ENCODE measurements at regions not wholly inside any gene's neighbourhood (a gene's known extent, or its start where the extent isn't known, plus 50 kb on each side); places are given as distances from the start of the nearest gene placed in this dataset.
"Not testable (repeated sequence)": the region's sequence is repeated elsewhere in the genome, so short reads cannot be mapped to it uniquely, and the experiment has no call there.

DNA sequence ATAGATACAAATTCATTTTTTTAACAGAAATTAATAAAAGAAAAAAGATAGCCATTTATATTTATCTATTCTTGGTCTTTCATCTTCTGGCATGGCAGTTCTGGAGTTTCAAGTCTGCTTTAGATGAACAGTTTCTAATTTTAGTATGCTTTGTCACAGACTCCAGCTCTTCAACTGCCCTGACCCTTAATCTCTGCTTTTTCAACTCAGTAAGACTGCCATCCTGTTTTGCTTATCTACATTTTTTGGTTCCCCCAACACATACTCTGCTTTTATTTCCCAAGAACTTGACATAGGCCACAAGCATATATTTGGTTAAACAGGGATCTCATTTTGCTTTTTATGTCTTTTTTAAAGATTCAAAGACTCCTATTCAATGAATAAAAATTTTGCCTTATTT, 309.3 kb upstream of the KCND2 start:
- TF ChIP-seq FOXP2 (optimal IDR thresholded peaks at IDR 0.05; ENCODE audit: control extremely low read depth, extremely low read length, insufficient read depth): no peak
- TF ChIP-seq EZH2 (IDR thresholded peaks at IDR 0.05): no peak
- TF ChIP-seq POLR2AphosphoS5 (IDR thresholded peaks at IDR 0.05; ENCODE audit: borderline replicate concordance, low read depth, low read length): no peak
- no peak overlapping the region for H3K27ac ChIP-seq
- no peaks in the 10 kb centered on the region for H3K9me3 ChIP-seq (ENCODE audit: low read depth, low read length)
- H3K9ac ChIP-seq (ENCODE audit: insufficient read length): no peak overlapping the region
- H3K4me3 ChIP-seq: no peak overlapping the region
- H3K36me3 ChIP-seq (ENCODE audit: insufficient read depth, low read length): no peaks in the 10 kb centered on the region
- DNase-seq (ENCODE audit: low read depth, low spot score): no peak

GRCh38 chr7:119964065-119964464, 308.9 kb upstream of the KCND2 start:
- H3K27ac ChIP-seq: no peak overlapping the region
- TF ChIP-seq EZH2 (IDR thresholded peaks at IDR 0.05) (no peak), POLR2AphosphoS5 (IDR thresholded peaks at IDR 0.05; ENCODE audit: borderline replicate concordance, low read depth, low read length) (no peak), FOXP2 (optimal IDR thresholded peaks at IDR 0.05; ENCODE audit: control extremely low read depth, extremely low read length, insufficient read depth) (no peak)
- H3K4me3 ChIP-seq: no peak overlapping the region
- no peak overlapping the region for H3K9ac ChIP-seq (ENCODE audit: insufficient read length)
- H3K9me3 ChIP-seq (ENCODE audit: low read depth, low read length): no peaks in the 10 kb centered on the region
- no peaks in the 10 kb centered on the region for H3K36me3 ChIP-seq (ENCODE audit: insufficient read depth, low read length)
- DNase-seq (ENCODE audit: low read depth, low spot score): no peak

DNA sequence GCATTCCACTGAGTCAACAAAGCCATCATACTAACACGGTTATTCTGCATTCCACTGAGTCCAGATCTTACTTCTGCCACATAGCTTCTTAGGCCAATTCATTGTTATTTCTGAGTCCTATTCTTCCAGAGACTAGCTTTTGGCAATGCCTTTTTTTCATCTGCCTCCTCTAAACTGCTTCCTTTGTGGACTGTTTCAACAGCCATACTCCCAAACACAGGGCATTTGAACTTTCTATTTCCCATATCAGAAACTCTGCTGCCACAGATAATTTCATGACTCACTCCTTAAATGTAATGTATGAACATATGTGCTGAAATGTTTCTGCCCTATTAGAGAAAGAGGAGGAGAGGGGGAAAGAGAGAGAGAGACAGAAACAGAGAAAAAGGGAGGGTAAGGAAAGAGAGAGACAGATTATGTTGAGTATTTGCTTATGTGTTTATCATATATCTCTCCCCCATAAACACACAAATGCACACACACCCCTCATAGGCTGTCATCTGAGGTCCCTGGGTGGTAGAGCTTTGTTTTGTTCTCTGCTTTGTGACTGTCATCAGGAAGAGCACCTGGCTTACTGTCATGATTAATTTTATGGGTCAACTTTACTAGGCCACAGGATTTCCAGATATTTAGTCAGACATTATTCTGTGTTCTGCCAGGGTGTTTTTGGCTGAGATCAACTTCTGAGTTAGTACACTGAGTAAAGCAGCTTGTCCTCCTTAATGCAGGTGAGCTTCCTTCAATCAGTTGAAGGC, 308.0 kb upstream of the KCND2 start:
- no peak for DNase-seq (ENCODE audit: low read depth, low spot score)
- no peaks in the 10 kb centered on the region for H3K9me3 ChIP-seq (ENCODE audit: low read depth, low read length)
- no peak for TF ChIP-seq EZH2 (IDR thresholded peaks at IDR 0.05)
- no peak for TF ChIP-seq FOXP2 (optimal IDR thresholded peaks at IDR 0.05; ENCODE audit: control extremely low read depth, extremely low read length, insufficient read depth)
- no peak for TF ChIP-seq POLR2AphosphoS5 (IDR thresholded peaks at IDR 0.05; ENCODE audit: borderline replicate concordance, low read depth, low read length)
- no peaks in the 10 kb centered on the region for H3K36me3 ChIP-seq (ENCODE audit: insufficient read depth, low read length)
- H3K9ac ChIP-seq (ENCODE audit: insufficient read length): no peak overlapping the region
- H3K4me3 ChIP-seq: no peak overlapping the region
- no peak overlapping the region for H3K27ac ChIP-seq

DNA sequence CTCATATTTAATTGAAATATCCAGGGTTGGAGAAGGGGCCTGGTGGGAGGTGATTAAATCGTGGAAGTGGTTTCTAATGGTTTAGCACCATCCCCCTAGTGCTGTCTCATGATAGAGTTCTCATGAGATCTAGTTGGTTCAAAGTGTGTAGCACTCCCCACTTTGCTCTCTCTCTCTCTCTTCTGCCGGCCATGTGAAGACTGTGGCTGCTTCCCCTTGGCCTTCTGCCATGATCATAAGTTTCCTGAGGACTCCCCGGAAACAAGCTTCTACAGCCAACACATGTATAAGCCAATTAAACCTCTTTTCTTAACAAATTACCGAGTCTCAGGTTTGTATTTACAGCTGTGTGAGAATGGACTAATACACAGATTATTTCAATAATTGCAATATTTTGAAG, 305.8 kb upstream of the KCND2 start:
- no peak for DNase-seq (ENCODE audit: low read depth, low spot score)
- Histone ChIP-seq H3K9ac (ENCODE audit: insufficient read length) (no peak overlapping the region), H3K36me3 (ENCODE audit: insufficient read depth, low read length) (no peaks in the 10 kb centered on the region), H3K4me3 (no peak overlapping the region), H3K9me3 (ENCODE audit: low read depth, low read length) (no peaks in the 10 kb centered on the region), H3K27ac (no peak overlapping the region)
- TF ChIP-seq POLR2AphosphoS5 (IDR thresholded peaks at IDR 0.05; ENCODE audit: borderline replicate concordance, low read depth, low read length): no peak
- TF ChIP-seq FOXP2 (optimal IDR thresholded peaks at IDR 0.05; ENCODE audit: control extremely low read depth, extremely low read length, insufficient read depth): no peak
- TF ChIP-seq EZH2 (IDR thresholded peaks at IDR 0.05): no peak

DNA sequence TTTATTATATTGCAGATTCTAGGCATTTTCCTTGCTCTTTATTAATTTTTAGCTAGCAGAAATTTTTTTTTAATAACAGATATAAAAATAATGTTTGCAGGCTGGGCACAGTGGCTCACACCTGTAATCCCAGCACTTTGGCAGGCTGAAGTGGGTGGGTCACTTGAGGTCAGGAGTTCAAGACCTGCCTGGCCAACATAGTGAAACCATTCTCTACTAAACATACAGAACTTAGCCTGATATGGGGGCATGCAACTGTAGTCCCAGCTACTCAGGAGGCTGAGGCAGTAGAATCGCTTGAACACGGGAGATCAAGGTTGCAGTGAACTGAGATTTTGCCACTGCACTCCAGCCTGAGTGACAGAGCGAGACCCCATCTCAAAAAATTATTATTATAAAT, 304.6 kb upstream of the KCND2 start:
- H3K36me3 ChIP-seq (ENCODE audit: insufficient read depth, low read length); DNase-seq (ENCODE audit: low read depth, low spot score); H3K4me3 ChIP-seq; H3K9me3 ChIP-seq (ENCODE audit: low read depth, low read length); H3K27ac ChIP-seq; H3K9ac ChIP-seq (ENCODE audit: insufficient read length): not testable (repeated sequence)

DNA sequence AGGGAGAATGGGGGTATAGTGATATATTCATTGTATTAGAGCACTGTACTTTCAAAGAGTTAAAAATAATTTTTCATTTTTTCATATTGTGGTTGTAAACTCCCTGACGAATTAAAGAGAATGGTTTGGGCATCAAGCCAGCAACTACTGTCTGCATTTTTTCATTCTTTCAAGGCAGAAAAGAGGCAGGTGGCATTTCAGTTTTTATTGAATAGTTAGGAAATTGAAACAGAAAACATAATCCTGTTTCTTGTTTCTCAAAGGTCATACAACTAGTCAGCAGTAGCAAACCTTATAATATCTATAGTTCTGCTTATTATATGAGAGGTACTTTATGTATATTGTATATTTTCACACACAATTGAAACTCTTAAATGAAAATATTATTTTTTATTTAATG, 303.9 kb upstream of the KCND2 start:
- peak; percentile 39 for DNase-seq (ENCODE audit: low read depth, low spot score)
- no peaks in the 10 kb centered on the region for H3K36me3 ChIP-seq (ENCODE audit: insufficient read depth, low read length)

DNA sequence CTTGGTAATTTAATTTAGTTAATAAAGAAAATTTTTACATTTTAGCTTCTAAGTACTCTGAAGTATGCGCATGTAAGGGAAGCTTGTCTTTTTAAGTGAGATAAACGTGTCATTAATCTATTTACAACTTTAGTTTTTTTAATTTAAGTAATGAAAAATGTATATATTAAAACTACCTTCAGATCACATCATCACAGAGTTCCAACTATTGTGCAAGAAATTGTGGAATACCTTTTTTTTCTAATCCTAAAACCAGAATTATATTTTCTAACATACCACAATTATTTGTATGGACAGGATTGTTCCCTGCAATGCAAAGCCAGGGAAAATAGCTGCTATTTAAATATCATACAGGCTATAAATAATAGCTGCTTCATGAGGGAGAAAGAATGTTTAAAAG, 303.2 kb upstream of the KCND2 start:
- Histone ChIP-seq H3K27ac (no peak overlapping the region), H3K4me3 (no peak overlapping the region), H3K36me3 (ENCODE audit: insufficient read depth, low read length) (no peaks in the 10 kb centered on the region), H3K9me3 (ENCODE audit: low read depth, low read length) (no peaks in the 10 kb centered on the region), H3K9ac (ENCODE audit: insufficient read length) (no peak overlapping the region)
- no peak for TF ChIP-seq FOXP2 (optimal IDR thresholded peaks at IDR 0.05; ENCODE audit: control extremely low read depth, extremely low read length, insufficient read depth)
- no peak for TF ChIP-seq POLR2AphosphoS5 (IDR thresholded peaks at IDR 0.05; ENCODE audit: borderline replicate concordance, low read depth, low read length)
- TF ChIP-seq EZH2 (IDR thresholded peaks at IDR 0.05): no peak
- no peak for DNase-seq (ENCODE audit: low read depth, low spot score)

More for the DNA sequence above, 303.9 kb upstream of the KCND2 start:
- H3K9ac ChIP-seq (ENCODE audit: insufficient read length): no peak overlapping the region
- no peaks in the 10 kb centered on the region for H3K9me3 ChIP-seq (ENCODE audit: low read depth, low read length)
- H3K4me3 ChIP-seq: no peak overlapping the region
- no peak overlapping the region; the same call in 1 of the 2 replicates for H3K27ac ChIP-seq
- TF ChIP-seq EZH2 (IDR thresholded peaks at IDR 0.05) (no peak), POLR2AphosphoS5 (IDR thresholded peaks at IDR 0.05; ENCODE audit: borderline replicate concordance, low read depth, low read length) (no peak), FOXP2 (optimal IDR thresholded peaks at IDR 0.05; ENCODE audit: control extremely low read depth, extremely low read length, insufficient read depth) (no peak)

- Histone ChIP-seq H3K36me3 (ENCODE audit: insufficient read depth, low read length) (no peaks in the 10 kb centered on the region), H3K27ac (no peak overlapping the region), H3K4me3 (no peak overlapping the region), H3K9me3 (ENCODE audit: low read depth, low read length) (no peaks in the 10 kb centered on the region), H3K9ac (ENCODE audit: insufficient read length) (no peak overlapping the region)
- no peak for DNase-seq (ENCODE audit: low read depth, low spot score)
- TF ChIP-seq FOXP2 (optimal IDR thresholded peaks at IDR 0.05; ENCODE audit: control extremely low read depth, extremely low read length, insufficient read depth): no peak
- no peak for TF ChIP-seq EZH2 (IDR thresholded peaks at IDR 0.05)
- TF ChIP-seq POLR2AphosphoS5 (IDR thresholded peaks at IDR 0.05; ENCODE audit: borderline replicate concordance, low read depth, low read length): no peak
Observed at GRCh38 chr7:119974972-119975371, 298.0 kb upstream of the KCND2 start.

DNA sequence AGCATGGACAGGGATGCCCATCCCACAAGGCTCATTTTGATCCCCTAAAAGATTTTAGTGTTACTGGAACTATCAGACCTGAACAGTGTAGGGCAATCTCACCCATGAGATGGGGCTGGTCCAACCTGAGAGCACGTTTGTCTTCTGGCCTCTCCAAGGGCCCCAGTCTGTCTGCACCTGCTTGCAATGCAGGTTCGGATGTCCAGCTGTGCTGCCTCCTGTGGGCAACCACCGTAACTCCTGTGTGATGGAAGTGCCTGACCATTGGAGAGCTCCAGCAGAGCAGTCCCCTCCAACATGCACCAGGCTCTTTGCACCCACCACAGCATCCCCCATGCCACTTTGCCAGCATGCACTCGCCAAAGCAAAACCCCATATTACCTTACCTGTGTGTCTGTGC, 290.1 kb upstream of the KCND2 start:
- TF ChIP-seq POLR2AphosphoS5 (IDR thresholded peaks at IDR 0.05; ENCODE audit: borderline replicate concordance, low read depth, low read length) (no peak), FOXP2 (optimal IDR thresholded peaks at IDR 0.05; ENCODE audit: control extremely low read depth, extremely low read length, insufficient read depth) (no peak), EZH2 (IDR thresholded peaks at IDR 0.05) (no peak)
- H3K9me3 ChIP-seq (ENCODE audit: low read depth, low read length): no peaks in the 10 kb centered on the region
- no peak overlapping the region for H3K9ac ChIP-seq (ENCODE audit: insufficient read length)
- no peaks in the 10 kb centered on the region for H3K36me3 ChIP-seq (ENCODE audit: insufficient read depth, low read length)
- DNase-seq (ENCODE audit: low read depth, low spot score): no peak
- no peak overlapping the region for H3K27ac ChIP-seq
- H3K4me3 ChIP-seq: no peak overlapping the region
